ENCODE measurements at regions not wholly inside any gene's neighbourhood (a gene's known extent, or its start where the extent isn't known, plus 50 kb on each side); places are given as distances from the start of the nearest gene placed in this dataset.

DNA sequence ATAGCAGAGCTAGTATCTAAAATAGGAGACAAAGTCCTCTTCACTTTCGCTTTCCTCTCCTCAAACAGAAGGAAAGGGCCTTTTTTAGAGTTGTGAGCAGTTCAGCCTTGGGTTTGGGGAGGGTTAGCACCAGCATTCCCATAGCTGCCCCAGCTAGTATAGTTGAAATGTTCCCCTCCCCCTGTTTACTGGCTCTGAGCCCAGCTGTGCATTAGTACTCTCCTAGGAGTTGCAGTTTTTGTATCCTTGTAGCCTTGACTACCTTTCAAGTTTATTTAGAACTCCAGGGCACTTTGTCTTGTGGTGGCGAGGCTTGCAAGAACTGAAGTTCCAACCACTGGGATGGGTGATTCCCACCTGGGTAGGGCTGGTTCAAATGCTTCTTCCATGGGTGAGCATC is 245.1 kb upstream of the NAALADL2 start:
- Histone ChIP-seq H3K27ac (no peak overlapping the region), H3K4me1 (peaks cover 3% of the 10 kb centered on the region), H3K27me3 (ENCODE audit: low read depth) (no peaks in the 10 kb centered on the region), H3K9me3 (no peaks in the 10 kb centered on the region), H3K36me3 (no peaks in the 10 kb centered on the region), H3K4me3 (no peak overlapping the region)
- intact Hi-C loops (cut with DNase I), result no loop called here
- ATAC-seq (no peak), DNase-seq (no peak)
- TF ChIP-seq, protein P1, sequence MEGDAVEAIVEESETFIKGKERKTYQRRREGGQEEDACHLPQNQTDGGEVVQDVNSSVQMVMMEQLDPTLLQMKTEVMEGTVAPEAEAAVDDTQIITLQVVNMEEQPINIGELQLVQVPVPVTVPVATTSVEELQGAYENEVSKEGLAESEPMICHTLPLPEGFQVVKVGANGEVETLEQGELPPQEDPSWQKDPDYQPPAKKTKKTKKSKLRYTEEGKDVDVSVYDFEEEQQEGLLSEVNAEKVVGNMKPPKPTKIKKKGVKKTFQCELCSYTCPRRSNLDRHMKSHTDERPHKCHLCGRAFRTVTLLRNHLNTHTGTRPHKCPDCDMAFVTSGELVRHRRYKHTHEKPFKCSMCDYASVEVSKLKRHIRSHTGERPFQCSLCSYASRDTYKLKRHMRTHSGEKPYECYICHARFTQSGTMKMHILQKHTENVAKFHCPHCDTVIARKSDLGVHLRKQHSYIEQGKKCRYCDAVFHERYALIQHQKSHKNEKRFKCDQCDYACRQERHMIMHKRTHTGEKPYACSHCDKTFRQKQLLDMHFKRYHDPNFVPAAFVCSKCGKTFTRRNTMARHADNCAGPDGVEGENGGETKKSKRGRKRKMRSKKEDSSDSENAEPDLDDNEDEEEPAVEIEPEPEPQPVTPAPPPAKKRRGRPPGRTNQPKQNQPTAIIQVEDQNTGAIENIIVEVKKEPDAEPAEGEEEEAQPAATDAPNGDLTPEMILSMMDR (IDR thresholded peaks at IDR 0.05), result no peak

DNA sequence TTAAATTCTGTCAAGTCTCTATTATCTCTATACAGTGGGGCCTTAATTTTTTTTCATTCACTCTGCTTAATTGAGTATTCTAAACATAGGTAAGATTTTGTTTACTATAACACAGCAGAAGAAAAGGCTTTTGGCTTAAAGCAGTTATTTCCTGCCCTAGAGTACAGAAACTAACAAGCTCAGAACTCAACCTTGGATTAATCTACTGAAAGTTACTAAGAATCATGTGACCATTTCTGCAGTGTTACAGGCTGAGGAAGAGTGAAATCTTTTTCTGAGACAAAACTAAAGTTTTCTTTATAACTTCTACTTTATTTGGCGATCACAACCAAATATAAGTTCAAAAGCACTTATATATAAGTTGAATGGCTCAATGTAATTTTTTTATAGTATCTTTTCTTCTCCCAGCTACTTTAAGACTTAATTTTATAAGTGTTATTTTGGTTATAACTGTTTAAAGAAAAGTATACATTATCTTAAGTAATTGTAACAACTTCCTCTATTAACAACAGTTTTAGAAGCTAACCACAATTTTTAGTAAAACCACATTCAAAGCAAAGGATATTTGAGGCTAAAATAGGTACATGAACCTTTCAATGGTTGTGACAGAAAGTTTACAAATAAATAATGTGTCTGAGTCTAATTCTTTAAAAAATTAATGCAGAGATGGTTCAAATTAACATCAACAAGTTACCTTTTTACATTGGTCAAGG is 240.6 kb upstream of the NAALADL2 start:
- intact Hi-C loops (cut with DNase I), result no loop called here
- ATAC-seq (no peak), DNase-seq (no peak)
- Histone ChIP-seq H3K4me1 (peaks cover 5% of the 10 kb centered on the region), H3K27ac (no peak overlapping the region), H3K27me3 (ENCODE audit: low read depth) (no peaks in the 10 kb centered on the region), H3K9me3 (no peaks in the 10 kb centered on the region), H3K4me3 (no peak overlapping the region), H3K36me3 (no peaks in the 10 kb centered on the region)
- TF ChIP-seq, protein P1 (IDR thresholded peaks at IDR 0.05), result no peak

DNA sequence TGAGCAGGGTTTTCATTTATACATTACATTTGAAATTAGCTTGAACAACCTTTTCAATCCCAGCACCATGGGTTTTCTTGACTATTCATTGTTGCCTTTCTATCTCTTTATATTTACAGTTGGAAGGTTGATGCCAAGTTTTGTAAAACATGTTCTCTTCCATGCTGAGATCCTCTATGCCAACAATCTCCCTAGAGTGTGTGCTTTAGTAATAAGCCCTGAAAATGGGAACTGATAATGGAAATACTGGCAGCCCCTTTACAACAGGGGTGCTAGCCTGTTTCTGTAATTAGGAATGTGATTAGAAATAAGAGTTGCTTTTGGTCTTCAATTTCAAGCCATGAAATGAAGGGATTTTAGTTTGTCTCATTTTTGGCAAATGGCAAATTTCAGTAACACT is 239.9 kb upstream of the NAALADL2 start:
- H3K4me3 ChIP-seq, result no peak overlapping the region
- no peak overlapping the region for H3K27ac ChIP-seq
- TF ChIP-seq, protein P1 (IDR thresholded peaks at IDR 0.05), result no peak
- DNase-seq (no peak), ATAC-seq (no peak)
- no peaks in the 10 kb centered on the region for H3K36me3 ChIP-seq
- intact Hi-C loops (cut with DNase I), result no loop called here
- H3K4me1 ChIP-seq, result peaks cover 5% of the 10 kb centered on the region
- no peaks in the 10 kb centered on the region for H3K27me3 ChIP-seq (ENCODE audit: low read depth)
- H3K9me3 ChIP-seq, result no peaks in the 10 kb centered on the region

DNA sequence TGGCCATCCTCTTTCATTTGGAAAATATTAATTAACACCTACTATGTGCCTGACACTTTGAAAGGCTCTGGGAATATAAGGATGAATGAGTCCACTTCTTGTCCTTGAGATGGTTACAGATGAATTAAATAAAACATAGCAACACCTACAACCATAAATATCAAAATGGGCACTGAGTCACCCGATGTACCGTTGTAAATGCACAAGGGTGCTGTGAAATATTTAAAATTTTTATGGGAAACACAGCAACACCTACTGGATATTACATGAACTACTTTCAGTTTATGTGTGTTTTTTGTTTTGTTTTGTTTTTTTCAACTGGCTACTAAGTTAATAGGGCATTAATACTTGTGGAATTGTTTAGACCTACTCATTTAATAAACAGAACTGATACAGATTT is 239.0 kb upstream of the NAALADL2 start:
- Histone ChIP-seq H3K4me1 (peaks cover 5% of the 10 kb centered on the region), H3K27me3 (ENCODE audit: low read depth) (no peaks in the 10 kb centered on the region), H3K27ac (no peak overlapping the region), H3K36me3 (no peaks in the 10 kb centered on the region), H3K4me3 (no peak overlapping the region), H3K9me3 (no peaks in the 10 kb centered on the region)
- ATAC-seq (no peak), DNase-seq (no peak)
- TF ChIP-seq, protein P1 (IDR thresholded peaks at IDR 0.05), result no peak
- intact Hi-C loops (cut with DNase I), result no loop called here

DNA sequence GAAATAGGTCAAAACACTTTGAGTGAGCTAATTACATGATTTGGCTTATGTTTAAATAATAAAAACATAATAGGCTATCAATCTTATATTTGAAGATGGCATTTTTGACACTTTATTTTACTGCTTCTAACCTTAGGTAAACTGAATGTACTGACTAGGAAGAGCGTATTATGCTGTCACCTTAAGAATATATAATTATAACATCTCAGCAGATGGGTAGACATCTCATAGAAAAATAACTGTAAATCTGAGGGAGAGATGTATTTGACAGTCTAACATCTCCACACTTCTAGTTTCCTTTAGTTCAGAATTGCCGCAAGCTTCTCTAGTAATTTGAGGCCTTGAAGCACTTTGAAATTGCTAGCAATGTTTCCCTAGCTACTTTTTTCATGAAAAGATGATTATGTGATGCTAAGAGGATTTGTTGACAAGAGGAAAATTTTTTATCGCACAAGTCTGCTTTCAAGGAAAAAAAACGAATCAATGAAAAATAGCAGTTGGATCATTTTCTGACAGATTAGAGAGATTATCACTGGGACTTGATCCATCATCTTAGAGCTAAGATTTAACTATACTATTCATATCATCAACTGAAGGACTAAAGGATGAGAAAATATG is 238.2 kb upstream of the NAALADL2 start:
- H3K27ac ChIP-seq, result no peak overlapping the region
- no peaks in the 10 kb centered on the region for H3K9me3 ChIP-seq
- H3K4me1 ChIP-seq, result peaks cover 5% of the 10 kb centered on the region
- TF ChIP-seq, protein P1 (IDR thresholded peaks at IDR 0.05), result no peak
- ATAC-seq, result no peak
- no peak for DNase-seq
- no peak overlapping the region for H3K4me3 ChIP-seq
- no peaks in the 10 kb centered on the region for H3K36me3 ChIP-seq
- intact Hi-C loops (cut with DNase I), result no loop called here
- no peaks in the 10 kb centered on the region for H3K27me3 ChIP-seq (ENCODE audit: low read depth)

Data from lower lobe of right lung (tissue), 2 donors.